Mesendoderm (in vitro differentiated cells): ENCODE measurements at regions not wholly inside any gene's neighbourhood (a gene's known extent, or its start where the extent isn't known, plus 50 kb on each side); places are given as distances from the start of the nearest gene placed in this dataset.

ENCODE experiments used
- DNase-seq: peaks from one replicate; pipeline ENCODE4 v3.0.0; 2013
- H2AK5ac ChIP-seq: 2 replicates; pipeline ENCODE4 v1.6.1; 2013; ENCODE audit warnings: low read length, inconsistent platforms
- H2BK120ac ChIP-seq: 2 replicates; pipeline ENCODE4 v1.6.1; 2013; ENCODE audit warnings: low read depth, mild to moderate bottlenecking, low read length, moderate library complexity, mixed read lengths
- H2BK15ac ChIP-seq: replicated peaks from 2 replicates; pipeline ENCODE4 v1.6.1; 2013; ENCODE audit warnings: low read depth, mild to moderate bottlenecking, moderate library complexity
- H2BK5ac ChIP-seq: 2 replicates; pipeline ENCODE4 v1.6.1; 2013; ENCODE audit warnings: low read length, inconsistent platforms
- H3K18ac ChIP-seq: 2 replicates; pipeline ENCODE4 v1.6.1; 2013; ENCODE audit warnings: mild to moderate bottlenecking, low read length, mixed read lengths
- H3K23ac ChIP-seq: one replicate; pipeline ENCODE4 v1.6.1; 2013; ENCODE audit warnings: low read length
- H3K27ac ChIP-seq: 2 replicates; pipeline ENCODE4 v1.5.1; 2013; ENCODE audit warnings: low read depth, mild to moderate bottlenecking, inconsistent platforms, low read length, moderate library complexity
- H3K27me3 ChIP-seq: 2 replicates; pipeline ENCODE4 v1.6.1; 2013; ENCODE audit warnings: low read length, control low read depth, mild to moderate bottlenecking, inconsistent platforms; ENCODE audit not compliant: insufficient read depth, poor library complexity
- H3K36me3 ChIP-seq: 2 replicates; pipeline ENCODE4 v1.6.1; 2013; ENCODE audit warnings: low read length, inconsistent platforms; ENCODE audit not compliant: control insufficient read depth, insufficient read depth
- H3K4ac ChIP-seq: one replicate; pipeline ENCODE4 v1.6.1; 2013; ENCODE audit warnings: low read depth, mild to moderate bottlenecking, low read length, moderate library complexity
- H3K4me1 ChIP-seq: 2 replicates; pipeline ENCODE4 v1.6.1; 2013; ENCODE audit warnings: low read depth, low read length, inconsistent platforms; ENCODE audit not compliant: control insufficient read depth
- H3K4me2 ChIP-seq: 2 replicates; pipeline ENCODE4 v1.6.1; 2013; ENCODE audit warnings: low read length
- H3K4me3 ChIP-seq: 2 replicates; pipeline ENCODE4 v1.5.1; 2013; ENCODE audit warnings: mild to moderate bottlenecking, low read length
- H3K56ac ChIP-seq: one replicate; pipeline ENCODE4 v1.6.1; 2013; ENCODE audit warnings: low read length
- H3K79me1 ChIP-seq: 2 replicates; pipeline ENCODE4 v1.6.1; 2013; ENCODE audit warnings: low read length, inconsistent platforms
- H3K79me2 ChIP-seq: 2 replicates; pipeline ENCODE4 v1.6.1; 2013; ENCODE audit warnings: mild to moderate bottlenecking, low read length; ENCODE audit not compliant: control insufficient read depth, insufficient read depth
- H3K9ac ChIP-seq: 2 replicates; pipeline ENCODE4 v1.6.1; 2013; ENCODE audit warnings: low read length, inconsistent platforms
- H4K5ac ChIP-seq: one replicate; pipeline ENCODE4 v1.6.1; 2013; ENCODE audit warnings: low read length
- H4K8ac ChIP-seq: one replicate; pipeline ENCODE4 v1.6.1; 2013; ENCODE audit warnings: low read depth, mild to moderate bottlenecking, control low read depth, low read length, moderate library complexity
- WGBS: extraction: QIAGEN DNeasy Blood & Tissue Kit; methylation state at CpG from one replicate; pipeline ENCODE4 v1.1.7; 2013; ENCODE audit warnings: low lambda C conversion rate, missing lambda C conversion rate; ENCODE audit not compliant: insufficient coverage; ENCODE audit errors: extremely low coverage; 5-methylcytosine and 5-hydroxymethylcytosine counted together

DNA sequence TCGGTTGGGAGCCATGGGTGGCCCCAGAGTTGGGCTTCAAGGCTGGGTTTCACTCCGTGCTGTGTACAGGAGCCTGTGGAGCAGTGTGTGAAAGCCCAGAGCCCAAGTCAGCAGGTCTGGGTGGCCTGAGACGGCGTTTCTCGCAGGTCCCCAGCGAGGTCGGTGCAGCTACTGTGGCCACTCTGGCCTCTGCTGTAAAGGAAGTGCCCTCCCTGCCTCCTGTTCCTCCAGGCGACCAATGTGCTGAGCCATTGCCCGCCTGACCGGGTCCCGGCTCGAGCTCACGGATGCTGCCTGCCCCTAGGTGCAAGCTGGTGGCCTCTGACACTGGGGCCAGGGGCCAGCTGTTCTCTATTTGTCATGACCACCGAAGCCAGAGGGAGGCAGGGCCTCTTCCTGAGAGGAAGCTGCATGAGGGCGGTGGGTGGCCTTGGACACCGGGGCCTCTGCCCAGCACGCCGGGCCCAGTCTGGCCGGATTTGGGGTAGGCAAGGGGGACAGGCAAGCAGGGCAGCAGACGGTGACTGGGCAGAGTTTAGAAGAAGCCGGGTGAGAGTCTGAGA, 170.9 kb downstream of the IRF8 start:
- no peak overlapping the region for H3K56ac ChIP-seq
- no peak overlapping the region for H2BK5ac ChIP-seq
- H2BK15ac ChIP-seq: no peak overlapping the region
- WGBS: no CpG with 5 or more reads among the region's 21 CpGs
- H3K4me2 ChIP-seq: no peak overlapping the region
- H3K4ac ChIP-seq: no peak overlapping the region
- no peak overlapping the region for H4K5ac ChIP-seq
- H3K4me3 ChIP-seq: no peak overlapping the region
- H3K23ac ChIP-seq: no peak overlapping the region
- H3K27ac ChIP-seq: no peak overlapping the region
- H3K9ac ChIP-seq: no peak overlapping the region
- no peaks in the 10 kb centered on the region for H3K79me2 ChIP-seq
- H3K36me3 ChIP-seq: no peaks in the 10 kb centered on the region
- H3K18ac ChIP-seq: no peak overlapping the region
- H3K79me1 ChIP-seq: no peaks in the 10 kb centered on the region
- H3K27me3 ChIP-seq: no peaks in the 10 kb centered on the region
- no peak overlapping the region for H2BK120ac ChIP-seq
- H2AK5ac ChIP-seq: no peak overlapping the region
- no peak overlapping the region for H4K8ac ChIP-seq
- DNase-seq: no peak
- H3K4me1 ChIP-seq: peaks cover 2% of the 10 kb centered on the region

DNA sequence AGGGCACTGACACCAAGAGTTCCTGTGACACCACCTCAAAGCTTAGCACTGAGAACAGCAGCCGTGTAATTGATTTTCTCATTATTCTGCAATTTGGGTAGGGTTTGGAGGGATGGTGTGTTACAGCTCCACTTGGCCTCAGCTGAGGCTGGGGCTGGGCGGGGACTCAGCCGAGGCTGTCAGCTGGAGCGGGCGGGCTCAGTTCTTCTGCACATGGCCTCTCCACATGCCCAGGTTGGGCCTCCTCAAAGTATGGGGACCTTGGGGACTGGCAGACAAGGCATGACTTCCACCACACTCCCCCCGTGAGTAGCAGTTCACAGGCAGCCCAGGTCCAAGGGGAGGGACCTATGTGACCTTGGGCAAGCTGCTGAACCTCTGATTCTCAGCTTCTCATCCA, 171.5 kb downstream of the IRF8 start:
- Histone ChIP-seq H3K4me1 (peaks cover 8% of the 10 kb centered on the region), H3K4me2 (no peak overlapping the region), H3K4ac (no peak overlapping the region), H2AK5ac (no peak overlapping the region), H3K9ac (no peak overlapping the region), H3K36me3 (no peaks in the 10 kb centered on the region), H4K5ac (no peak overlapping the region), H3K4me3 (no peak overlapping the region), H3K56ac (no peak overlapping the region), H3K18ac (no peak overlapping the region), H4K8ac (no peak overlapping the region), H2BK5ac (no peak overlapping the region), H3K27me3 (no peaks in the 10 kb centered on the region), H3K27ac (no peak overlapping the region), H3K79me1 (no peaks in the 10 kb centered on the region), H3K23ac (no peak overlapping the region), H2BK15ac (no peak overlapping the region), H3K79me2 (no peaks in the 10 kb centered on the region), H2BK120ac (no peak overlapping the region)
- DNase-seq: no peak
- no CpG with 5 or more reads among the region's 6 CpGs for WGBS

DNA sequence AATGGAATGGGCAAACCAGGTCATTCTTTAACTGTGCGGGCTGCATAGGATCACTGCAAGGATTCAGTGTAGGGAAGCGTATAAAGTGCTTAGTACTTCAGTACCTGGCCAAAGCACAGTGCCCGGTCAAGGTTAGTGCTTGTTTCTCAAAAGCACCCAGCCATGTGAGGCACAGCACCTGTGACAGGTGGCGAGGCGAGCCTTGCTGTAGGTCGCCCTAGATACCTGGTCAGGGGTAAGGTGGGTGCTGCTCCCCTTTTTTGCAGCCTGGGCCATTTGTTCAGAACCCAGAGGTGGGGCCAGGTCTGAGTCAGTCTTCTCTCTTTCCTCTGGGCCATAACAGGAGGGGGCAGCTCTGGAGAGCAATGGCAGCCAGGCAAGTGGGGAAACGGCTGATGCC, 172.0 kb downstream of the IRF8 start:
- no peaks in the 10 kb centered on the region for H3K36me3 ChIP-seq
- no peak overlapping the region for H3K4me2 ChIP-seq
- peaks cover 8% of the 10 kb centered on the region for H3K4me1 ChIP-seq
- H4K5ac ChIP-seq: no peak overlapping the region
- DNase-seq: no peak
- H3K79me1 ChIP-seq: no peaks in the 10 kb centered on the region
- H2BK120ac ChIP-seq: no peak overlapping the region
- no peak overlapping the region for H4K8ac ChIP-seq
- H3K27ac ChIP-seq: no peak overlapping the region
- no peak overlapping the region for H3K4me3 ChIP-seq
- no peak overlapping the region for H3K4ac ChIP-seq
- no peak overlapping the region for H3K18ac ChIP-seq
- no CpG with 5 or more reads among the region's 7 CpGs for WGBS
- no peak overlapping the region for H2BK15ac ChIP-seq
- H3K79me2 ChIP-seq: no peaks in the 10 kb centered on the region
- no peak overlapping the region for H3K56ac ChIP-seq
- H2AK5ac ChIP-seq: no peak overlapping the region
- no peaks in the 10 kb centered on the region for H3K27me3 ChIP-seq
- no peak overlapping the region for H2BK5ac ChIP-seq
- H3K9ac ChIP-seq: no peak overlapping the region
- H3K23ac ChIP-seq: no peak overlapping the region

DNA sequence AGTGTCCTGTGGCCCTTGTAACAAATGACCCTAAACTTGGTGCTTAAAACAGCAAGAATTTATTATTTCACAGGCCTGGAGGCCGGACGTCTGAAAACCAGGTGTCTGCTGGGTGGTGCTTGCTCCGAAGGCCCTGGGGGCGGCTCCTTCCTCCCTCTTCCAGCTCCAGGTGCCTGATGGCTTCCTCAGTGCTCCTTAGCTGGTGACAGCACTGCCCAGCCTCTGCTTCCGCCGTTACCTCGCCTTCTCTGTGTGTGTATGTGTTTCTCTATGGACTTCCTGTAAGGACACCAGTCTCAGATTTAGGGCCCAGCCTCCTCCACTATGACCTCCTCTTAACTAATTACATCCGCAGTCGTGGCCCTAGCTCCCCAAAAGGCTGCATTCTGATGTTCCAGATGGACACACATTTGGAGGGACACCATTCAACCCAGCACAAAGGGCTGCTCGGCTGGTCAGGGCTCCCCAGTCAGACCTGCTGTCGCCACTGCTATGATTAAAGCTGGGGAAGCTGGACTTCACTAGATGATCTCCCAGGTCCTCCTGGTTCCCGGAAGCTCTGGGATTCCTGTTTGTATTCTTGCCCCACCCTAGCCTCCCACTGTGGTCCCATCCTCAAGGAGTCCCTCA, 172.8 kb downstream of the IRF8 start:
- no peak overlapping the region for H2BK15ac ChIP-seq
- H4K5ac ChIP-seq: no peak overlapping the region
- no peak overlapping the region for H3K27ac ChIP-seq
- no peak overlapping the region for H3K4me2 ChIP-seq
- peaks cover 8% of the 10 kb centered on the region for H3K4me1 ChIP-seq
- H2BK120ac ChIP-seq: no peak overlapping the region
- H3K36me3 ChIP-seq: no peaks in the 10 kb centered on the region
- no peaks in the 10 kb centered on the region for H3K79me2 ChIP-seq
- H4K8ac ChIP-seq: no peak overlapping the region
- H3K79me1 ChIP-seq: no peaks in the 10 kb centered on the region
- no peak overlapping the region for H2BK5ac ChIP-seq
- no peaks in the 10 kb centered on the region for H3K27me3 ChIP-seq
- no peak overlapping the region for H3K18ac ChIP-seq
- DNase-seq: no peak
- no peak overlapping the region for H3K4ac ChIP-seq
- H3K56ac ChIP-seq: no peak overlapping the region
- no peak overlapping the region for H3K4me3 ChIP-seq
- no peak overlapping the region for H3K23ac ChIP-seq
- H3K9ac ChIP-seq: no peak overlapping the region
- no peak overlapping the region for H2AK5ac ChIP-seq
- no CpG with 5 or more reads among the region's 12 CpGs for WGBS

DNA sequence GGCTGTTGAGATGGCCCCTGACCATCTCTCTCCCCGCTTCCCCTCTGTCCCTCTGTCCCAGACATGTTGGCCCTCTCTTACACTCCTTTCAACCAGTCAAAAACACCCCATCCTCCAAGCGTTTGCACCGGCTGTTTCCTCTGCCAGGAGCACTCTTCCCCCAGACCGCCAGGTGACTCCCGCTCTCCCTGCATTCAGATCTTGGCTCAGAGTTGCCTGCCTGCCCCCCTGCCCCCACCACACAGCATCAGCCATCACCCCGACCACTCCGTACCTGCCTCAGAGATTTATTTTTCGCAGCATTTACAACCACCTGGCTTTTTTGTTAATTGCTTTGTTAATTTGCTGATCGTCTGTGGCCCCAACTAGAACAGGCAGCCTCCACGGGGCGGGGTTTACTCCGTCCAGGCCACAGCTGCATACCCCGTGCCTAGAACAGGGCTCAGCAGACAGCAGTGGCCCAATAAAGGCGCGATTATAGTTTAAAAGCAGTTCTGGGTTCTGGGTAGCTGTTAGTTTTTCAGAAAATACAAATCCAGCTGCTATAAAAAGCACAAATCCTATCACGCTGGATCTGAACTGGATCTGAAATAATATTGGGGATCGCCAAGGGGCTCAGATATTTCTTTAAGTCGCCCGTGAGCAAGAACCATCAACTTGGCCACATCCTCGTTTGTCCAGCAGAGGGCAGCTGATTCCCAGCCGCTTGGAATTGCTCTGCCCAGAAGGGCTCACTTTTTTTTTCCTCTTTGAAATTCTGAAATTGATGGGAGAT, 173.6 kb downstream of the IRF8 start:
- H3K4me2 ChIP-seq: no peak overlapping the region
- H3K27ac ChIP-seq: no peak overlapping the region
- peaks cover 8% of the 10 kb centered on the region for H3K4me1 ChIP-seq
- no peak overlapping the region for H2BK5ac ChIP-seq
- no CpG with 5 or more reads among the region's 21 CpGs for WGBS
- no peaks in the 10 kb centered on the region for H3K79me1 ChIP-seq
- peak; percentile 67 for DNase-seq
- H3K27me3 ChIP-seq: no peaks in the 10 kb centered on the region
- H4K5ac ChIP-seq: no peak overlapping the region
- H4K8ac ChIP-seq: no peak overlapping the region
- no peaks in the 10 kb centered on the region for H3K79me2 ChIP-seq
- no peak overlapping the region for H3K9ac ChIP-seq
- H3K4me3 ChIP-seq: no peak overlapping the region
- no peak overlapping the region for H3K18ac ChIP-seq
- H2AK5ac ChIP-seq: no peak overlapping the region
- no peaks in the 10 kb centered on the region for H3K36me3 ChIP-seq
- no peak overlapping the region for H2BK15ac ChIP-seq
- no peak overlapping the region for H3K56ac ChIP-seq
- no peak overlapping the region for H3K23ac ChIP-seq
- no peak overlapping the region for H2BK120ac ChIP-seq
- no peak overlapping the region for H3K4ac ChIP-seq
